Esophagus squamous epithelium (tissue), 5 donors: ENCODE measurements at regions not wholly inside any gene's neighbourhood (a gene's known extent, or its start where the extent isn't known, plus 50 kb on each side); places are given as distances from the start of the nearest gene placed in this dataset.

Source experiments
- DNase-seq: peaks from one replicate; lab custom pipeline; 2025; lab: John Stamatoyannopoulos, UW
- H3K27ac ChIP-seq, 4 donors: fragments of 200-600 bp; sonication (generic); one replicate each; pipeline ENCODE4 v1.5.1; 2016 to 2019; ENCODE audit warnings: mild to moderate bottlenecking in 1 of 4
- H3K27me3 ChIP-seq, 4 donors: fragments of 200-600 bp; sonication (generic); 1 replicate in 3 of 4; 2 replicates in 1 of 4; pipeline versions ENCODE4 v1.5.1 to v1.6.0; 2017 to 2021; ENCODE audit warnings: antibody characterized with exemption in 1 of 4
- H3K36me3 ChIP-seq, 3 donors: fragments of 200-600 bp; sonication (generic); one replicate each; pipeline ENCODE4 v1.5.1; 2016 to 2019
- H3K4me1 ChIP-seq, 3 donors: fragments of 200-600 bp; sonication (generic); one replicate each; pipeline ENCODE4 v1.5.1; 2017 to 2019
- H3K4me3 ChIP-seq, 4 donors: fragments of 200-600 bp; sonication (generic); 1 replicate in 3 of 4; 2 replicates in 1 of 4; pipeline ENCODE4 v1.5.1; 2016 to 2019; ENCODE audit warnings: mild to moderate bottlenecking in 2 of 4, moderate library complexity in 1 of 4
- H3K9me3 ChIP-seq, 3 donors: fragments of 200-600 bp; sonication (generic); one replicate each; pipeline ENCODE4 v1.5.1; 2016 to 2019
- CTCF ChIP-seq, 6 experiments: fragments of 450-650 bp in 4 of 6; fragments of 200-600 bp in 2 of 6; sonication (generic) in 2 of 6; IDR thresholded peaks; one replicate each; pipeline ENCODE4 v1.5.1; 2016 to 2019; ENCODE audit warnings: antibody characterized with exemption in 6 of 6, mild to moderate bottlenecking in 4 of 6, moderate library complexity in 4 of 6
- POLR2A ChIP-seq, 4 donors: fragments of 450-650 bp; IDR thresholded peaks; one replicate each; pipeline ENCODE4 v1.6.1; 2017; ENCODE audit warnings: antibody characterized with exemption in 4 of 4, mild to moderate bottlenecking in 4 of 4, moderate library complexity in 3 of 4
- WGBS, 2 donors: methylation state at CpG; one replicate each; pipeline ENCODE4 v1.1.5; 2018; 5-methylcytosine and 5-hydroxymethylcytosine counted together
- intact Hi-C: fragments of 100-400 bp; cut with DNase I; formaldehyde crosslinking; loops from one replicate; pipeline ENCODE4 v1.15.0; 2022
- donor health status: DM: yes; HTN: yes; CAD: no.

GRCh38 chr11:134536677-134537076, 124.6 kb upstream of the B3GAT1 start:
- TF ChIP-seq CTCF (IDR thresholded peaks at IDR 0.05) (no peak), POLR2A (IDR thresholded peaks at IDR 0.05) (no peak)
- peaks cover 0 to 52% (median 0%) of the 10 kb centered on the region in 4 donors for H3K27me3 ChIP-seq
- no peak overlapping the region for H3K4me3 ChIP-seq
- H3K9me3 ChIP-seq = no peaks in the 10 kb centered on the region
- DNase-seq = no peak
- intact Hi-C loops = no loop called here
- 50 to 51% methylated on average over 6 to 8 of the region's 8 CpGs for WGBS, 2 donors
- no peaks in the 10 kb centered on the region for H3K4me1 ChIP-seq
- no peaks in the 10 kb centered on the region for H3K36me3 ChIP-seq
- no peak overlapping the region for H3K27ac ChIP-seq

- intact Hi-C loops = no loop called here
- 60 to 61% methylated on average over 2 to 11 of the region's 15 CpGs for WGBS, 2 donors
- Histone ChIP-seq H3K4me3 (no peak overlapping the region), H3K36me3 (no peaks in the 10 kb centered on the region), H3K27ac (no peak overlapping the region), H3K4me1 (no peaks in the 10 kb centered on the region), H3K27me3 (peaks cover 0 to 52% (median 0%) of the 10 kb centered on the region in 4 donors), H3K9me3 (no peaks in the 10 kb centered on the region)
- TF ChIP-seq POLR2A (IDR thresholded peaks at IDR 0.05) (no peak), CTCF (IDR thresholded peaks at IDR 0.05) (no peak)
- DNase-seq = no peak
Observed at GRCh38 chr11:134536219-134536618, 124.2 kb upstream of the B3GAT1 start.

- H3K27ac ChIP-seq = no peak overlapping the region
- WGBS, 2 donors = 47 to 75% methylated on average over 7 to 18 of the region's 22 CpGs
- H3K9me3 ChIP-seq = no peaks in the 10 kb centered on the region
- intact Hi-C loops = no loop called here
- H3K27me3 ChIP-seq = peaks cover 0 to 54% (median 0%) of the 10 kb centered on the region in 4 donors
- H3K36me3 ChIP-seq = no peaks in the 10 kb centered on the region
- DNase-seq = no peak
- no peaks in the 10 kb centered on the region for H3K4me1 ChIP-seq
- no peak overlapping the region for H3K4me3 ChIP-seq
- TF ChIP-seq POLR2A (IDR thresholded peaks at IDR 0.05) = no peak
- TF ChIP-seq CTCF (IDR thresholded peaks at IDR 0.05) = no peak
Observed at GRCh38 chr11:134535029-134536025, 123.3 kb upstream of the B3GAT1 start.

GRCh38 chr11:134533511-134533910, 121.5 kb upstream of the B3GAT1 start:
- Histone ChIP-seq H3K36me3 (no peaks in the 10 kb centered on the region), H3K27me3 (peaks cover 0 to 45% (median 0%) of the 10 kb centered on the region in 4 donors), H3K27ac (no peak overlapping the region), H3K9me3 (no peaks in the 10 kb centered on the region), H3K4me3 (no peak overlapping the region), H3K4me1 (no peaks in the 10 kb centered on the region)
- intact Hi-C loops = no loop called here
- 77 to 80% methylated on average over 6 to 7 of the region's 7 CpGs for WGBS, 2 donors
- no peak for DNase-seq
- TF ChIP-seq CTCF (IDR thresholded peaks at IDR 0.05) (no peak), POLR2A (IDR thresholded peaks at IDR 0.05) (no peak)

- intact Hi-C loops = no loop called here
- Histone ChIP-seq H3K9me3 (no peaks in the 10 kb centered on the region), H3K27ac (no peak overlapping the region), H3K27me3 (peaks cover 0 to 42% (median 0%) of the 10 kb centered on the region in 4 donors), H3K4me3 (no peak overlapping the region), H3K36me3 (no peaks in the 10 kb centered on the region), H3K4me1 (no peaks in the 10 kb centered on the region)
- no CpG with 5 or more reads among the region's 13 CpGs for WGBS, 2 donors
- DNase-seq = no peak
- TF ChIP-seq CTCF (IDR thresholded peaks at IDR 0.05) (no peak), POLR2A (IDR thresholded peaks at IDR 0.05) (no peak)
Observed at GRCh38 chr11:134532921-134533421, 120.9 kb upstream of the B3GAT1 start.
